ENCODE measurements at regions not wholly inside any gene's neighbourhood (a gene's known extent, or its start where the extent isn't known, plus 50 kb on each side); places are given as distances from the start of the nearest gene placed in this dataset.

- TF ChIP-seq CTCF (IDR thresholded peaks at IDR 0.05) (no peak), ZFX (IDR thresholded peaks at IDR 0.05; ENCODE audit: borderline replicate concordance) (no peak)
These were observed 184.8 kb upstream of the CHL1 start for GRCh38 chr3:11734-12133.
